DND-41 (cell line): ENCODE measurements at regions not wholly inside any gene's neighbourhood (a gene's known extent, or its start where the extent isn't known, plus 50 kb on each side); places are given as distances from the start of the nearest gene placed in this dataset.

ENCODE experiments used
- ATAC-seq: fragments of 200-7000 bp; cut with Tn5 transposase; 3 replicates; pipeline ENCODE4 v1.9.1; 2021; ENCODE audit warnings: low read depth; ENCODE audit not compliant: insufficient read depth
- DNase-seq: peaks from one replicate; pipeline ENCODE4 v3.0.0-alpha.2; 2020
- H2AFZ ChIP-seq: 2 replicates; pipeline ENCODE4 v1.6.0; 2012; ENCODE audit warnings: low read depth, low read length
- H3K27ac ChIP-seq: 2 replicates; pipeline ENCODE4 v1.5.1; 2012; ENCODE audit warnings: low read length, inconsistent platforms
- H3K27me3 ChIP-seq: fragments of 200-600 bp; sonication (generic); 2 replicates; pipeline ENCODE4 v1.6.0; 2012; ENCODE audit warnings: low read length, mild to moderate bottlenecking, inconsistent platforms; ENCODE audit not compliant: insufficient read depth, poor library complexity
- H3K36me3 ChIP-seq: 2 replicates; pipeline ENCODE4 v1.5.1; 2012; ENCODE audit warnings: low read length, inconsistent platforms; ENCODE audit not compliant: insufficient read depth
- H3K4me1 ChIP-seq: 2 replicates; pipeline ENCODE4 v1.5.1; 2012; ENCODE audit warnings: mild to moderate bottlenecking, low read length; ENCODE audit not compliant: insufficient read depth
- H3K4me2 ChIP-seq: 2 replicates; pipeline ENCODE4 v1.6.0; 2012; ENCODE audit warnings: mild to moderate bottlenecking, moderate library complexity, low read length, inconsistent platforms; ENCODE audit not compliant: insufficient read depth
- H3K4me3 ChIP-seq, 2 experiments: fragments of 200-600 bp in 1 of 2; shearing (Covaris generic) in 1 of 2; 2 replicates each; pipeline ENCODE4 v1.5.1; 2012 to 2016; ENCODE audit warnings: inconsistent platforms in 2 of 2, low read length in 2 of 2, mild to moderate bottlenecking in 2 of 2, low read depth in 1 of 2, moderate library complexity in 1 of 2
- H3K79me2 ChIP-seq: 2 replicates; pipeline ENCODE4 v1.6.0; 2012; ENCODE audit warnings: low read length, inconsistent platforms; ENCODE audit not compliant: insufficient read depth
- H3K9ac ChIP-seq: 2 replicates; pipeline ENCODE4 v1.6.0; 2012; ENCODE audit warnings: low read depth, mild to moderate bottlenecking, inconsistent platforms, low read length, moderate library complexity
- H3K9me3 ChIP-seq: 2 replicates; pipeline ENCODE4 v1.5.1; 2012; ENCODE audit warnings: low read length, moderate library complexity, mild to moderate bottlenecking, inconsistent platforms; ENCODE audit not compliant: insufficient read depth, severe bottlenecking
- H4K20me1 ChIP-seq: 2 replicates; pipeline ENCODE4 v1.6.0; 2012; ENCODE audit warnings: low read length; ENCODE audit not compliant: insufficient read depth
- EZH2 ChIP-seq: IDR thresholded peaks from 3 replicates; pipeline ENCODE4 v1.6.1; 2012; ENCODE audit warnings: borderline replicate concordance, low read depth, mild to moderate bottlenecking, moderate library complexity, low read length, inconsistent platforms; ENCODE audit not compliant: severe bottlenecking
- TF ChIP-seq, protein P1 (sequence below): IDR thresholded peaks from 2 replicates; pipeline ENCODE4 v1.5.1; 2012; ENCODE audit warnings: borderline replicate concordance, low read length, moderate library complexity, mild to moderate bottlenecking; ENCODE audit not compliant: poor library complexity, severe bottlenecking; ENCODE audit errors: extremely low read depth

DNA sequence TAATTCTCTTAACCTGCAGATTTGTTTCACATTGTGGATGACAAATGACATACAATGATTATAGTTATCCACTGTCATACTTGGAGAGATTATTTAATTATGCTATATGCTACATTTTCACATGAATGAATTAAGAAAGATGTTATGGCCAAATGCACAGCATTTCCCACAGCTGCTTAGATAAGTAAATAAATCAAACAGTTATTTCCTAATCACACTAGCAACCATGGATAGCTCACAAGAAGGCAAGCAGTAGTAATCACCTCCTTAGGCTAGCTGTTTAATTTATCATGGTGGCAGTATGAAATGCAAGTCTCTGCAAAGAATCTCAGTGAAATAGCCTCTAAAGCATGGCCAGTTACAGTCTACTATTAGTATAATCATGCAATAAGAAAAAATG is 1581.5 kb downstream of the NCAM2 start:
- Histone ChIP-seq H3K79me2 (no peaks in the 10 kb centered on the region), H4K20me1 (no peaks in the 10 kb centered on the region)
- TF ChIP-seq EZH2, result no peak
- TF ChIP-seq, protein P1, sequence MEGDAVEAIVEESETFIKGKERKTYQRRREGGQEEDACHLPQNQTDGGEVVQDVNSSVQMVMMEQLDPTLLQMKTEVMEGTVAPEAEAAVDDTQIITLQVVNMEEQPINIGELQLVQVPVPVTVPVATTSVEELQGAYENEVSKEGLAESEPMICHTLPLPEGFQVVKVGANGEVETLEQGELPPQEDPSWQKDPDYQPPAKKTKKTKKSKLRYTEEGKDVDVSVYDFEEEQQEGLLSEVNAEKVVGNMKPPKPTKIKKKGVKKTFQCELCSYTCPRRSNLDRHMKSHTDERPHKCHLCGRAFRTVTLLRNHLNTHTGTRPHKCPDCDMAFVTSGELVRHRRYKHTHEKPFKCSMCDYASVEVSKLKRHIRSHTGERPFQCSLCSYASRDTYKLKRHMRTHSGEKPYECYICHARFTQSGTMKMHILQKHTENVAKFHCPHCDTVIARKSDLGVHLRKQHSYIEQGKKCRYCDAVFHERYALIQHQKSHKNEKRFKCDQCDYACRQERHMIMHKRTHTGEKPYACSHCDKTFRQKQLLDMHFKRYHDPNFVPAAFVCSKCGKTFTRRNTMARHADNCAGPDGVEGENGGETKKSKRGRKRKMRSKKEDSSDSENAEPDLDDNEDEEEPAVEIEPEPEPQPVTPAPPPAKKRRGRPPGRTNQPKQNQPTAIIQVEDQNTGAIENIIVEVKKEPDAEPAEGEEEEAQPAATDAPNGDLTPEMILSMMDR, result no peak

DNA sequence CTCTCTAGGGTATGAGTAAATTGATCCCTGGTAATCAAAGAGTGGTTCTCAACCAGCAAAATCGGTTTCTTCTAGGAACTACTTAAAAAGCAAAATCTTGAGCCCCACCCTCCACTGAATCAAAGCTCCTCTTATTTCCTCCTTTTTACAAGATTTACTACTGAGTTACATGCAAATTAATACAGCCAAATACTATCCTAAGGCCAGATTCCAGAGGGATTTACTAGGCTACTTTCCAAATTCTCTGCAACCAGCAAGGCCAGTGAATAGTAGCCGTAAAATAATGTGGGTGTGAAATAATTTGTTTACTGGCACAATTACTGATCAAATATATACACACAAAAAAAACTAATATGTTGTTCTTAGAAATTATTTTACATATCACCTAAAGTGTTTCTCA is 1583.8 kb downstream of the NCAM2 start:
- H3K36me3 ChIP-seq, result no peaks in the 10 kb centered on the region
- H4K20me1 ChIP-seq, result no peaks in the 10 kb centered on the region
- H3K4me3 ChIP-seq, result no peak overlapping the region
- no peaks in the 10 kb centered on the region for H3K27me3 ChIP-seq
- TF ChIP-seq EZH2, result no peak
- TF ChIP-seq, protein P1, result no peak
- DNase-seq (no peak), ATAC-seq (no peak)
- no peaks in the 10 kb centered on the region for H3K79me2 ChIP-seq
- no peak overlapping the region for H3K27ac ChIP-seq
- H3K4me2 ChIP-seq, result no peak overlapping the region
- H2AFZ ChIP-seq, result no peak overlapping the region
- H3K9ac ChIP-seq, result no peak overlapping the region
- H3K4me1 ChIP-seq, result peaks cover 4% of the 10 kb centered on the region; the same call in 1 of the 2 replicates
- peaks cover 3% of the 10 kb centered on the region for H3K9me3 ChIP-seq

More for the DNA sequence above, 1581.5 kb downstream of the NCAM2 start:
- 0 out of 2 replicates have a peak overlapping the region, but pooled peaks have one; percentile 33 for H2AFZ ChIP-seq
- peaks cover 2% of the 10 kb centered on the region for H3K9me3 ChIP-seq
- DNase-seq (no peak), ATAC-seq (no peak)
- H3K9ac ChIP-seq, result no peak overlapping the region
- no peak overlapping the region for H3K27ac ChIP-seq
- no peaks in the 10 kb centered on the region for H3K36me3 ChIP-seq
- H3K4me3 ChIP-seq, result no peak overlapping the region
- no peak overlapping the region for H3K4me2 ChIP-seq
- H3K27me3 ChIP-seq, result no peaks in the 10 kb centered on the region
- peaks cover 12% of the 10 kb centered on the region for H3K4me1 ChIP-seq

GRCh38 chr21:22584308-22584707 is 1586.1 kb downstream of the NCAM2 start:
- Histone ChIP-seq H3K27me3 (no peaks in the 10 kb centered on the region), H4K20me1 (no peaks in the 10 kb centered on the region), H3K79me2 (no peaks in the 10 kb centered on the region), H3K36me3 (no peaks in the 10 kb centered on the region), H3K9me3 (peaks cover 3% of the 10 kb centered on the region), H3K27ac (no peak overlapping the region), H3K4me3 (no peak overlapping the region), H3K4me2 (no peak overlapping the region), H3K4me1 (peaks cover 4% of the 10 kb centered on the region; the same call in 1 of the 2 replicates), H3K9ac (no peak overlapping the region), H2AFZ (no peak overlapping the region)
- ATAC-seq, result no peak
- TF ChIP-seq, protein P1, result no peak
- no peak for TF ChIP-seq EZH2
- DNase-seq, result no peak
